SK-N-MC (cell line): ENCODE measurements at regions not wholly inside any gene's neighbourhood (a gene's known extent, or its start where the extent isn't known, plus 50 kb on each side); places are given as distances from the start of the nearest gene placed in this dataset.

Source experiments
- FOXP2 ChIP-seq: optimal IDR thresholded peaks from 2 replicates; pipeline ENCODE3; 2011; ENCODE audit warnings: mild to moderate bottlenecking, moderate library complexity; ENCODE audit not compliant: insufficient read depth; ENCODE audit errors: extremely low read length, control extremely low read depth
- POLR2AphosphoS5 ChIP-seq: IDR thresholded peaks from 2 replicates; pipeline ENCODE4 v1.6.1; 2012; ENCODE audit warnings: mild to moderate bottlenecking, low read depth, low read length, borderline replicate concordance

DNA sequence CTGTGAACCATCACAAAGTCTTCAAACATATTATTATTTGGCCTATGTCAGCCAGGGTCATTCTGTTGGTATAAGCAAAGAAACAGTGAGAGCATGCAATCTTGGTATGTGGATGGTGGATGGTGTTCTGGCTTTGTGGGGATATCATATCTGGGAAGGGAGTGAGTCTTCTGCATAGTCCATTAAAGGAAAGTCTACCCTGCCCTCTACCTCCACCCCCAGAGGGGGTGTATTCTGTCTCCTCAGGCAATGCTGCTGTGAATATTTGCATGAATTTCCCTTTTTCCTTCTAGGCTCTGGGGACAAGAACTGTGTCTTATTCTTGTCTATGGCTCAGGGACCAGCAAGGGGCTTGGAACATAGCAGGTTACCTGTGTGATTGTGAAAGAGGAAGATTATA lies 495.8 kb downstream of the PDCD6IP start:
- TF ChIP-seq POLR2AphosphoS5 = no peak
- TF ChIP-seq FOXP2 = no peak
